GM19463 (cell line): ENCODE measurements at regions not wholly inside any gene's neighbourhood (a gene's known extent, or its start where the extent isn't known, plus 50 kb on each side); places are given as distances from the start of the nearest gene placed in this dataset.
"Not testable (repeated sequence)": the region's sequence is repeated elsewhere in the genome, so short reads cannot be mapped to it uniquely, and the experiment has no call there.

Experiments
- ATAC-seq: cut with Tn5 transposase; IDR thresholded peaks from one replicate; pipeline ENCODE4 v1.9.1; 2021; ENCODE audit warnings: mild to moderate bottlenecking, moderate library complexity; ENCODE audit not compliant: unreplicated experiment

GRCh38 chr11:38924644-38925043, 2326.6 kb upstream of the RAG2 start:
- no peak for ATAC-seq

- no peak for ATAC-seq
Observed at GRCh38 chr11:38900211-38900610, 2302.2 kb upstream of the RAG2 start.

GRCh38 chr11:38894201-38894600, 2296.2 kb upstream of the RAG2 start:
- not testable (repeated sequence) for ATAC-seq

- ATAC-seq: no peak
Observed at GRCh38 chr11:38884145-38884865, 2286.3 kb upstream of the RAG2 start.

GRCh38 chr11:38867338-38867737, 2269.3 kb upstream of the RAG2 start:
- ATAC-seq: no peak

GRCh38 chr11:38865922-38866321, 2267.9 kb upstream of the RAG2 start:
- no peak for ATAC-seq

GRCh38 chr11:38842991-38843390, 2245.0 kb upstream of the RAG2 start:
- no peak for ATAC-seq

GRCh38 chr11:38839071-38839470, 2241.0 kb upstream of the RAG2 start:
- ATAC-seq: no peak

GRCh38 chr11:38835966-38836365, 2237.9 kb upstream of the RAG2 start:
- ATAC-seq: no peak

GRCh38 chr11:38824573-38824972, 2226.5 kb upstream of the RAG2 start:
- ATAC-seq: no peak

GRCh38 chr11:38821786-38822185, 2223.8 kb upstream of the RAG2 start:
- ATAC-seq: not testable (repeated sequence)

- ATAC-seq: no peak
Observed at GRCh38 chr11:38819981-38820380, 2221.9 kb upstream of the RAG2 start.

- ATAC-seq: no peak
Observed at GRCh38 chr11:38818720-38819119, 2220.7 kb upstream of the RAG2 start.

GRCh38 chr11:38814670-38815069, 2216.6 kb upstream of the RAG2 start:
- ATAC-seq: no peak

GRCh38 chr11:38809521-38809920, 2211.5 kb upstream of the RAG2 start:
- ATAC-seq: no peak

GRCh38 chr11:38796281-38796680, 2198.2 kb upstream of the RAG2 start:
- no peak for ATAC-seq

- no peak for ATAC-seq
Observed at GRCh38 chr11:38795027-38795426, 2197.0 kb upstream of the RAG2 start.

GRCh38 chr11:38791346-38791961, 2193.4 kb upstream of the RAG2 start:
- peak; percentile 83 for ATAC-seq

- no peak for ATAC-seq
Observed at GRCh38 chr11:38788561-38788960, 2190.5 kb upstream of the RAG2 start.

GRCh38 chr11:38784164-38784563, 2186.1 kb upstream of the RAG2 start:
- ATAC-seq: no peak

- ATAC-seq: no peak
Observed at GRCh38 chr11:38766796-38767195, 2168.8 kb upstream of the RAG2 start.

- no peak for ATAC-seq
Observed at GRCh38 chr11:38759394-38759793, 2161.4 kb upstream of the RAG2 start.

GRCh38 chr11:38756537-38756936, 2158.5 kb upstream of the RAG2 start:
- ATAC-seq: no peak
